ENCODE measurements at regions not wholly inside any gene's neighbourhood (a gene's known extent, or its start where the extent isn't known, plus 50 kb on each side); places are given as distances from the start of the nearest gene placed in this dataset.

DNA sequence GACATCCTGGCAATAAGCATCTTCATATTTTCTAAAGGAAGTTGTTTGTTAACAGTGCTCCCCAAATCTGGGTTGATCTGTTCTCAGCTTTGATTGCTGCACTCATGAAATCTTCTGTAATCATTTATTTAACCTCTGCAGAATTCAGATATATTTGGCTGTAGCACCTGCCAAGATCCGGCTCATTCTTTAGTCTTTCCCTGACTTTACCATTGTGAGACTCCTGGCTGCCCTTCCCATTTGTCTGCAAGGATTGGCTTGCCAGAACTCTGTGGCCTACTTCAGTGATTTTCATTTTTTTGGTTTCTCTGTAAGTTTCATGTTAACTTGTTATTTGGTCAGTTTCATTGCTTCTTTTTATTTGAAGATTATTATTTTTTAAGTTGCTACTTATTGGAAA lies 191.2 kb upstream of the PLXNC1 start:
- Histone ChIP-seq H3K79me2 (ENCODE audit: control insufficient read depth, insufficient read depth, low read length) (no peaks in the 10 kb centered on the region), H2AFZ (ENCODE audit: low read depth, low read length) (no peak overlapping the region), H3K9me3 (replicated peaks; ENCODE audit: control insufficient read depth, insufficient read depth, low read depth, low read length) (no peaks in the 10 kb centered on the region; the same call in 1 of the 2 replicates), H4K20me1 (replicated peaks; ENCODE audit: control insufficient read depth, insufficient read depth, low read length) (no peaks in the 10 kb centered on the region), H3K9ac (ENCODE audit: insufficient read depth in 1 of 2, low read depth in 2 of 2, low read length in 2 of 2) (no peak overlapping the region), H3K4me3 (no peak overlapping the region), H3K9me1 (ENCODE audit: control insufficient read depth, insufficient read depth, low read length) (no peaks in the 10 kb centered on the region), H3K4me2 (ENCODE audit: insufficient read depth, low read length) (no peak overlapping the region), H3K36me3 (ENCODE audit: control insufficient read depth, insufficient read depth, low read length) (no peaks in the 10 kb centered on the region), H3K4me1 (replicated peaks in 1 of 2; ENCODE audit: control insufficient read depth in 2 of 2, insufficient read depth in 2 of 2, low read length in 2 of 2) (no peaks in the 10 kb centered on the region), H3K27me3 (ENCODE audit: control insufficient read depth in 2 of 2, insufficient read depth in 2 of 2, low read length in 2 of 2) (no peaks in the 10 kb centered on the region), H3K27ac (ENCODE audit: extremely low read depth, low read depth, low read length) (no peak overlapping the region)
- intact Hi-C loops (cut with micrococcal nuclease), result no loop called here
- DNase-seq (ENCODE audit: extremely low read depth in 1 of 4, low spot score in 3 of 4) (no peak), ATAC-seq (no peak), FAIRE-seq (no peak)
- ChIA-PET POLR2A (no interaction called here), CTCF (ENCODE audit: low intra/inter-chr PET ratio) (no interaction called here)
- in situ Hi-C loops (cut with MboI), result no loop called here
- no peak for TF ChIP-seq ZNF384 (IDR thresholded peaks at IDR 0.05; ENCODE audit: low read depth, low read length)
- TF ChIP-seq SOX6 (IDR thresholded peaks at IDR 0.05), result no peak
- TF ChIP-seq RBM22 (IDR thresholded peaks at IDR 0.05; ENCODE audit: low read depth, low read length, poor library complexity, severe bottlenecking), result no peak
- TF ChIP-seq RAD21 (CRISPR knock-in tag; conservative IDR thresholded peaks at IDR 0.05 in 1 of 2, IDR thresholded peaks at IDR 0.05 in 1 of 2), result no peak
- TF ChIP-seq, protein P1, sequence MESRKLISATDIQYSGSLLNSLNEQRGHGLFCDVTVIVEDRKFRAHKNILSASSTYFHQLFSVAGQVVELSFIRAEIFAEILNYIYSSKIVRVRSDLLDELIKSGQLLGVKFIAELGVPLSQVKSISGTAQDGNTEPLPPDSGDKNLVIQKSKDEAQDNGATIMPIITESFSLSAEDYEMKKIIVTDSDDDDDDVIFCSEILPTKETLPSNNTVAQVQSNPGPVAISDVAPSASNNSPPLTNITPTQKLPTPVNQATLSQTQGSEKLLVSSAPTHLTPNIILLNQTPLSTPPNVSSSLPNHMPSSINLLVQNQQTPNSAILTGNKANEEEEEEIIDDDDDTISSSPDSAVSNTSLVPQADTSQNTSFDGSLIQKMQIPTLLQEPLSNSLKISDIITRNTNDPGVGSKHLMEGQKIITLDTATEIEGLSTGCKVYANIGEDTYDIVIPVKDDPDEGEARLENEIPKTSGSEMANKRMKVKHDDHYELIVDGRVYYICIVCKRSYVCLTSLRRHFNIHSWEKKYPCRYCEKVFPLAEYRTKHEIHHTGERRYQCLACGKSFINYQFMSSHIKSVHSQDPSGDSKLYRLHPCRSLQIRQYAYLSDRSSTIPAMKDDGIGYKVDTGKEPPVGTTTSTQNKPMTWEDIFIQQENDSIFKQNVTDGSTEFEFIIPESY (CRISPR knock-in tag; IDR thresholded peaks at IDR 0.05), result no peak
- no peak for TF ChIP-seq NFIX (CRISPR knock-in tag; IDR thresholded peaks at IDR 0.05; ENCODE audit: low read depth)
- no peak for TF ChIP-seq PRMT5 (CRISPR knock-in tag; IDR thresholded peaks at IDR 0.05)
- TF ChIP-seq PYGO2 (tag; IDR thresholded peaks at IDR 0.05), result no peak
- TF ChIP-seq JUND (IDR thresholded peaks at IDR 0.05; ENCODE audit: borderline replicate concordance, low read depth, low read length), result no peak
- no peak for TF ChIP-seq JUND (tag; IDR thresholded peaks at IDR 0.05; ENCODE audit: borderline replicate concordance, low read depth, low read length)
- no peak for TF ChIP-seq ZNF785 (CRISPR knock-in tag; IDR thresholded peaks at IDR 0.05)
- no peak for TF ChIP-seq ARID1B (IDR thresholded peaks at IDR 0.05)
- no peak for TF ChIP-seq ZC3H4 (CRISPR knock-in tag; IDR thresholded peaks at IDR 0.05; ENCODE audit: borderline replicate concordance)
- TF ChIP-seq, protein P2, sequence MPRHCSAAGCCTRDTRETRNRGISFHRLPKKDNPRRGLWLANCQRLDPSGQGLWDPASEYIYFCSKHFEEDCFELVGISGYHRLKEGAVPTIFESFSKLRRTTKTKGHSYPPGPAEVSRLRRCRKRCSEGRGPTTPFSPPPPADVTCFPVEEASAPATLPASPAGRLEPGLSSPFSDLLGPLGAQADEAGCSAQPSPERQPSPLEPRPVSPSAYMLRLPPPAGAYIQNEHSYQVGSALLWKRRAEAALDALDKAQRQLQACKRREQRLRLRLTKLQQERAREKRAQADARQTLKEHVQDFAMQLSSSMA (CRISPR knock-in tag; IDR thresholded peaks at IDR 0.05), result no peak
- TF ChIP-seq POLR3A (IDR thresholded peaks at IDR 0.05; ENCODE audit: borderline replicate concordance, extremely low read depth, insufficient read depth, insufficient read length), result no peak
- no peak for TF ChIP-seq FOXJ2 (tag; IDR thresholded peaks at IDR 0.05)
- no TSS peak for BruUV-seq (replicated peaks)
- whole genome bisulfite sequencing (ENCODE audit: insufficient coverage, low coverage, missing lambda C conversion rate), result 24% methylated on average over 1 of the region's 1 CpG

Measured in K562 (cell line).